BLaER1 (cell line): ENCODE measurements at regions not wholly inside any gene's neighbourhood (a gene's known extent, or its start where the extent isn't known, plus 50 kb on each side); places are given as distances from the start of the nearest gene placed in this dataset.
"Not testable (repeated sequence)": the region's sequence is repeated elsewhere in the genome, so short reads cannot be mapped to it uniquely, and the experiment has no call there.

Source experiments
- H3K27ac ChIP-seq: shearing (Covaris generic); formaldehyde crosslinking; 2 replicates; pipeline ENCODE4 v1.8.1; 2022
- H3K27me3 ChIP-seq: shearing (Covaris generic); formaldehyde crosslinking; 2 replicates; pipeline ENCODE4 v1.8.1; 2022
- H3K36me3 ChIP-seq: shearing (Covaris generic); formaldehyde crosslinking; 2 replicates; pipeline ENCODE4 v1.8.1; 2022
- H3K4me1 ChIP-seq: shearing (Covaris generic); formaldehyde crosslinking; 2 replicates; pipeline ENCODE4 v1.8.1; 2022
- H3K4me2 ChIP-seq: shearing (Covaris generic); formaldehyde crosslinking; 2 replicates; pipeline ENCODE4 v1.8.1; 2022
- H3K4me3 ChIP-seq: shearing (Covaris generic); formaldehyde crosslinking; 2 replicates; pipeline ENCODE4 v1.8.1; 2022
- H3K9ac ChIP-seq: shearing (Covaris generic); formaldehyde crosslinking; 2 replicates; pipeline ENCODE4 v1.8.1; 2022
- H3K9me3 ChIP-seq: shearing (Covaris generic); formaldehyde crosslinking; 2 replicates; pipeline ENCODE4 v1.8.1; 2022
- H4K20me1 ChIP-seq: shearing (Covaris generic); formaldehyde crosslinking; 2 replicates; pipeline ENCODE4 v1.8.1; 2022
- Cebpa-rat ChIP-seq: shearing (Covaris generic); IDR thresholded peaks from 2 replicates; pipeline ENCODE4 v1.8.1; 2022

- 0 out of 2 replicates have a peak, but pooled peaks cover 5% of the 10 kb centered on the region for H3K4me1 ChIP-seq
Measured at GRCh38 chr13:22926748-22927400, 253.9 kb upstream of the SGCG start.

GRCh38 chr13:22927845-22928244 is 252.9 kb upstream of the SGCG start:
- H3K4me3 ChIP-seq, H4K20me1 ChIP-seq, H3K9ac ChIP-seq, H3K36me3 ChIP-seq, H3K4me1 ChIP-seq, H3K27ac ChIP-seq, H3K9me3 ChIP-seq, H3K4me2 ChIP-seq: not testable (repeated sequence)
- peaks cover 40% of the 10 kb centered on the region for H3K27me3 ChIP-seq

More at GRCh38 chr13:22926748-22927400, 253.9 kb upstream of the SGCG start:
- Histone ChIP-seq H3K9me3 (no peaks in the 10 kb centered on the region), H4K20me1 (no peaks in the 10 kb centered on the region), H3K36me3 (no peaks in the 10 kb centered on the region), H3K9ac (no peak overlapping the region), H3K4me2 (peak overlapping the region; percentile 66), H3K4me3 (peak overlapping the region; percentile 59), H3K27ac (no peak overlapping the region), H3K27me3 (peaks cover 40% of the 10 kb centered on the region)
- no peak for TF ChIP-seq Cebpa-rat

- H3K4me1 ChIP-seq, result 0 out of 2 replicates have a peak, but pooled peaks cover 5% of the 10 kb centered on the region
- H3K9me3 ChIP-seq, result no peaks in the 10 kb centered on the region
- no peak for TF ChIP-seq Cebpa-rat
- no peaks in the 10 kb centered on the region for H3K36me3 ChIP-seq
- peaks cover 39% of the 10 kb centered on the region for H3K27me3 ChIP-seq
- H3K4me3 ChIP-seq, result no peak overlapping the region
- no peak overlapping the region for H3K9ac ChIP-seq
- no peaks in the 10 kb centered on the region for H4K20me1 ChIP-seq
- no peak overlapping the region for H3K4me2 ChIP-seq
- H3K27ac ChIP-seq, result no peak overlapping the region
Measured at GRCh38 chr13:22929381-22930126, 251.2 kb upstream of the SGCG start.

- Histone ChIP-seq H4K20me1 (no peaks in the 10 kb centered on the region), H3K4me3 (no peak overlapping the region), H3K4me2 (no peak overlapping the region), H3K9ac (no peak overlapping the region), H3K9me3 (no peaks in the 10 kb centered on the region), H3K27ac (no peak overlapping the region), H3K27me3 (peaks cover 19% of the 10 kb centered on the region), H3K4me1 (0 out of 2 replicates have a peak, but pooled peaks cover 3% of the 10 kb centered on the region), H3K36me3 (no peaks in the 10 kb centered on the region)
- TF ChIP-seq Cebpa-rat, result no peak
Measured at GRCh38 chr13:22931576-22931975, 249.2 kb upstream of the SGCG start.

GRCh38 chr13:22932632-22933412 is 248.0 kb upstream of the SGCG start:
- not testable (repeated sequence) for H3K4me2 ChIP-seq, H3K9ac ChIP-seq, H3K36me3 ChIP-seq, H3K4me1 ChIP-seq, H3K27ac ChIP-seq, H3K9me3 ChIP-seq, H3K4me3 ChIP-seq, H3K27me3 ChIP-seq, H4K20me1 ChIP-seq

- Histone ChIP-seq H3K9ac (no peak overlapping the region), H3K4me2 (no peak overlapping the region), H3K27ac (no peak overlapping the region), H3K4me3 (no peak overlapping the region), H3K4me1 (no peaks in the 10 kb centered on the region), H3K27me3 (no peaks in the 10 kb centered on the region), H4K20me1 (no peaks in the 10 kb centered on the region), H3K36me3 (no peaks in the 10 kb centered on the region), H3K9me3 (peaks cover 8% of the 10 kb centered on the region; the same call in 1 of the 2 replicates)
- TF ChIP-seq Cebpa-rat, result no peak
Measured at GRCh38 chr13:22933571-22934181, 247.1 kb upstream of the SGCG start.

GRCh38 chr13:22934744-22935523 is 245.8 kb upstream of the SGCG start:
- no peaks in the 10 kb centered on the region for H3K27me3 ChIP-seq
- no peak overlapping the region for H3K4me2 ChIP-seq

GRCh38 chr13:22936228-22936627 is 244.6 kb upstream of the SGCG start:
- Histone ChIP-seq H3K9me3 (peaks cover 11% of the 10 kb centered on the region; the same call in 1 of the 2 replicates), H3K36me3 (no peaks in the 10 kb centered on the region), H3K9ac (no peak overlapping the region), H4K20me1 (no peaks in the 10 kb centered on the region), H3K27me3 (no peaks in the 10 kb centered on the region), H3K27ac (no peak overlapping the region), H3K4me2 (no peak overlapping the region), H3K4me3 (no peak overlapping the region), H3K4me1 (no peaks in the 10 kb centered on the region)
- no peak for TF ChIP-seq Cebpa-rat

More at GRCh38 chr13:22934744-22935523, 245.8 kb upstream of the SGCG start:
- Histone ChIP-seq H3K27ac (no peak overlapping the region), H3K9ac (no peak overlapping the region), H4K20me1 (no peaks in the 10 kb centered on the region), H3K36me3 (no peaks in the 10 kb centered on the region), H3K4me1 (no peaks in the 10 kb centered on the region), H3K4me3 (no peak overlapping the region), H3K9me3 (peaks cover 11% of the 10 kb centered on the region; the same call in 1 of the 2 replicates)
- TF ChIP-seq Cebpa-rat, result no peak

GRCh38 chr13:22937241-22937640 is 243.5 kb upstream of the SGCG start:
- H3K4me3 ChIP-seq, result no peak overlapping the region
- H3K9me3 ChIP-seq, result peaks cover 11% of the 10 kb centered on the region; the same call in 1 of the 2 replicates
- no peak overlapping the region for H3K4me2 ChIP-seq
- TF ChIP-seq Cebpa-rat, result no peak
- H4K20me1 ChIP-seq, result no peaks in the 10 kb centered on the region
- no peaks in the 10 kb centered on the region for H3K36me3 ChIP-seq
- no peak overlapping the region for H3K27ac ChIP-seq
- no peak overlapping the region for H3K9ac ChIP-seq
- no peaks in the 10 kb centered on the region for H3K27me3 ChIP-seq
- no peaks in the 10 kb centered on the region for H3K4me1 ChIP-seq
